Activated CD4-positive, alpha-beta T cell treated with anti-CD3 and anti-CD28 coated beads for 4 hours (primary cell): ENCODE measurements at regions not wholly inside any gene's neighbourhood (a gene's known extent, or its start where the extent isn't known, plus 50 kb on each side); places are given as distances from the start of the nearest gene placed in this dataset.

Source experiments
- DNase-seq, 2 donors: peaks; one replicate each; pipeline ENCODE4 v3.0.0-alpha.2; 2020

DNA sequence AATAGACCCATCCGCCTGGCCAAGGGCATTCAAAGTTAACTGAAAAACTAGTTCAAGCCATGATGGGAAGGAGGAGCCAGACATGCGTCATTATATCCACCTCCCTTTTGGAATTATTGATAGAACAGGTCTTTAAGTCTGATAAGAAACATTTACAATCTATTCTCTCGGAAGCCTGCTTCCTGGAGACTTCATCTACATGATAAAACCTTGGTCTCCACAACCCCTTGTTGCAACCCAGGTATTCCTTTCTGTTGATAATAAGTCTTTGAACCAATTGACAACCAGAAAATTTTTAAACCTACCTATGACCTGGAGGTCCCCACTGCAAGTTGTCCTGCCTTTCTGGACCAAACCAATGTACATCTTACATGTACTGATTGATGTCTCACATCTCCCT is 451.3 kb downstream of the NAF1 start:
- DNase-seq, result no peak

DNA sequence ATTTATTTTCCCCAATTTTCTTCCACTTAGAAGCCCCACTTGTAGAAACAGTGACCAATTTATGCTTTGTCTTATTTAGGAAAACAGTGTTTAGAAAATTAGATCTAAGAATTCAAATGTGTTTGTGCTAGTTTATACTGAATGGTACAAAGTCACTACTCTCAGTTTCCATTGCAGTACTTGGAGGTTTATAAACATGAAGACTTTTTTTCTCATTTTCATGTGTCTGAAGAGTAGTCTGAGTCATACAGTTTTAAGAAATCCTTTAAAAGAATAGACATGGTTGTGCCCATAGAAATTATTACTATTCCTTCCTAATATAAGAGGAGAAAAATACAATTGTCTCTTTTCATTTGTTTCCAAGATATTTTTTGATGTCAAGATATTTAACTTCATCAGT is 458.7 kb downstream of the NAF1 start:
- DNase-seq, result no peak

DNA sequence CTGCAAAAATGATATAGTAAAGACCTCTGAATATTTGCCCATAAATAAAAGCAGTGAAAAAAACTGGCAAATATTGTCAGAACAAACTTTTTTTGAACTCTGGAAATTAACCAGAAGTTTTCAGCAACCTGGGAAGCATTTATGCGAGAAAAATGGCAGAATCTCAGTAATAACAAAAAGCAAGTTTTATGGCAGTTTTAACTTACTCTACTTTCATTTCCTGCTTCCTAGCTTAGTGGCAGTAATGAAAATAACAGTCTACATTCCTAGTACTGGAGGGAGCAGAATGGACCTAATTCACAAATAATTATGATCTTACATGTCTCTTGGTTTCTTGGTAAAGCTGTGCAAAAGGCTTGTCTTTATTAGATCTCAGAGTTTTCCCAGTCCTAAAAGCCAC is 460.1 kb downstream of the NAF1 start:
- DNase-seq, result no peak

GRCh38 chr4:162706051-162706450 is 460.6 kb downstream of the NAF1 start:
- DNase-seq, result no peak

DNA sequence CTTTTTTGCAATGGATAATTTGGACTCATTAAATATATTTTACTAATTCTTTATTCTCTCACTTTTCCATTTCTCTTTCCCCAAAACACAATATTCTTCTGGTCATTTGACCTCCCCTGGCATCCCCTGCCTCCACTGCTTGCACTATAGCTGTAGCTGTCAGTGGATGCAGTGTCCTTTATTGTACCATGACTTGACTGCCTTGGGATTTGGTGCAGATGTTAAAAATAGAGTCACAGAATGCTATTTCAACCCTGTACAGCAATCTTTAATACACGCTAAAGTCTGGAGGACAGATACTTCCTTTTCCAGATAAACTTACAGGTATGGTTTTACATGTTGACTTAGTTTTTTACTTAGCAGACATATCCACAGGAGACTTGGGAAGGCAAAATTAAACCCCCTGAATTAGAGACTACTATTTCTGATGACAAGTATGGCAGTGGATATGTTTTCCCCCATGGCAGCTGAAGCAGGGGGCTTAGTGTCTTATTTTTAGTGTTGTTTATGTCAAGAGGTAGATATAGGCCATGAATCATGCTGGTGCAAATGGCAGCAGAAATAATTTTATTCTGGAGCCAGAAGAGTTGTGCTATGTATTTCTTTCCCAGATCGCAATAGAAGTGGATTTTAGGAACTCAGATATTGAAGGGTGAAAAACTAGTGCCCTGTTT is 461.4 kb downstream of the NAF1 start:
- no peak for DNase-seq

GRCh38 chr4:162700815-162701361 is 465.8 kb downstream of the NAF1 start:
- DNase-seq, result no peak

DNA sequence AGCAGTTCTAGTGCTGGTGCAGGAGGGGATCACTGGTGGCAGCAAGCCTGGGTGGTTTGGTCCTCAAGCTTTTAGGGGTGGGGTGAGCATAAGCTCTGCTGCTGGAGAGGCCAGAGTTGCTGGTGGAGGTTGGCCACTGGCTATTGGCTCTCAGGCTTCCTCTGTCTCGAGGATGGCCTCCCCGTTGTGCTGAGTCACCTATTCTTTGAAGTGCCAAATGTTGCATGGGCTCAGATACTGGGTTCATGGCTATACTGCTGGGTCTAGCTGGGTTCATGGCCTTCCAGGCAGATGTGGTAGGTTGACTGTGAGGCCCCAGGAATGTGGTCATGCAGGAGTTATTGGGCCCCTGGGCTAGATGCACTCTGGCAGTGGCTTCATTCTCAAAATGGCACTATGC is 466.3 kb downstream of the NAF1 start:
- DNase-seq, result no peak

GRCh38 chr4:162699629-162700028 is 467.1 kb downstream of the NAF1 start:
- DNase-seq, result no peak

- no peak for DNase-seq
These were observed 481.3 kb downstream of the NAF1 start for GRCh38 chr4:162685410-162685809.

DNA sequence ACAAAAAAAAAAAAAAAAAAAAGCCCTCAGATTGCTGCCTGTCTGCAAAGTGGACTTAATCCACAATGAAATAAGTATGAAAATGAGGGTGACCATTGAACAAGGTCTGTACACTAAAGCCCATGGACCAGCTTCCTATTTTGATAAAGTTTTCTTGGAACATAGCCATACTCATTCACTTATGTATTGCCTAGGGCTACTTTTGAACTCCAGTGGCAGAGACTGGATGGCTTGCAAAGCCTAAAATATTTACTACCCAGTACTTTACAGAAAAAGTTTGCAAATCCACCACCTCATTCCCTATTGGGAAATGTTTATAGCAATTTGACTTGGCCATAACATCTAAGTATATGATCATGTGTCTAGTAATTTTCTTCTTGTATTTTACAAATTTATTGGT is 481.7 kb downstream of the NAF1 start:
- DNase-seq, result no peak

DNA sequence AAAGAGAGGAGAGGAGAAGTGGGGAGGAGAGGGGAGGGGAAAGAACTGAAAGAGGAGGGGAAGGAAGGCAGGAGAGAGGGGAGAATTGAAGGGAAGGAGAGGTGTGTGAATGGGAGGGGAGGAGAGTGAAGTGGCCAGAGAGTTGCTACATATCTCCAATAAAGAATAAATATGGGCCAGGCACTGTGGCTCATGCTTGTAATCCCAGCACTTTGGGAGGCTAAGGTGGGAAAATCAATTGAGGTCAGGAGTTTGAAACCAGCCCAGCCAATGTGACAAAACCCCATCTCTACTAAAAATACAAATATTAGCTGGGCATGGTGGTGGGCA is 482.4 kb downstream of the NAF1 start:
- no peak for DNase-seq

- DNase-seq, result no peak
These were observed 482.9 kb downstream of the NAF1 start for GRCh38 chr4:162683659-162684370.

GRCh38 chr4:162682651-162683050 is 484.0 kb downstream of the NAF1 start:
- DNase-seq, result no peak

DNA sequence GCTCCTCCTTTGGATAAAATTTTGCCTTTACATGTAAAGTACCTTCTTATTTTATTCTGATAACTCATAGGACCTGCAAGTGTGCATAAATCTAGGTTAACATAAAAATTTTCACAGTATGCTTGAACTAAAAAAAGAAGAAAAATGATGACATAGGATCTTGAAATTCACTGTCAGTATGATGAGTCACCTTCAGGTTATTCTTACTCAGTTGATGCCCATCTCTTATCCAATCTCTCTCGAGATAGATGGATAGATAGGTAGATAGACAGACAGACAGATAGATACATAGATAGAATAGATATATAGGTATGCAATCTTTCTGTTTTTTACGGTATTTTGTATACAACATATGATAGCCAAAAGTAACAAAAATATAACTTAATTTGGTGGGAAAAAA is 485.5 kb downstream of the NAF1 start:
- no peak for DNase-seq

DNA sequence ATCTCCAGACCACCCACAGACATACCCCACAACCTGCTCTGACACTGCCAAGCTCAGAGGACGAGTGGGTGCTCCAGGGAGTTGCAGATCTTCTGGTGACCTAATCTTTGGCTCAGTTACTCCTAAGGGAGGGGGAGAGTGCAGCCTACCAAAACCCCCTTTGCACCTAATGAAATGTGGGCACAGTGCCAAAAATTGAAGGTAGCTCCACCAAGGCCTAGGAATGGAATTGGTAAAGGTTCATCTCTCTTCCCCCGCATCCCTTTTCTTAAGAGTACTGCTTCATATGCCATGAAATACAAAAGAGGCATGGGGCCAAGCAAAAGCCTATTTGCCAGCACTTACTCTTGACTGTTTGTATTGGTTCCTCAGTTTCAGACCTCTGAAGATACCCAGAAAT is 491.0 kb downstream of the NAF1 start:
- DNase-seq, result no peak

DNA sequence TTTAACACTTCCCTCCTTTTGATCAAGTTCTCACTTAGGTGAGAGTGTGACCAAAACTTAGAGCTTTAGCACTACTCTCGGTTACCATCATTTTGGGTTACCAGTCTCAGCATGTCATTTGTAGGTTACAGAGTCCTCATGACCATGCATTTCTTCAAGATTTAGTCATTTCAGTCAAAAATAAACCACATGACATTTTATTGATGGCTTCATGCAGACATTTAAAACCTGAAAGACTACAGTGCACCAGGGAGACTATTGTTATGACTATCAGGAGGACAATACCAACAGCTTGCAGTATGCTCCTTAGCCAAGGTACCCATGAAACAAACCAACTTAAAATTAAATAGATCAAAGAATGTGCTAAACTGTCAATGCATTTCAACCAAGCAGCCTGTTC is 498.1 kb upstream of the FSTL5 start:
- no peak for DNase-seq

GRCh38 chr4:162659716-162660115 is 495.9 kb upstream of the FSTL5 start:
- DNase-seq, result no peak

DNA sequence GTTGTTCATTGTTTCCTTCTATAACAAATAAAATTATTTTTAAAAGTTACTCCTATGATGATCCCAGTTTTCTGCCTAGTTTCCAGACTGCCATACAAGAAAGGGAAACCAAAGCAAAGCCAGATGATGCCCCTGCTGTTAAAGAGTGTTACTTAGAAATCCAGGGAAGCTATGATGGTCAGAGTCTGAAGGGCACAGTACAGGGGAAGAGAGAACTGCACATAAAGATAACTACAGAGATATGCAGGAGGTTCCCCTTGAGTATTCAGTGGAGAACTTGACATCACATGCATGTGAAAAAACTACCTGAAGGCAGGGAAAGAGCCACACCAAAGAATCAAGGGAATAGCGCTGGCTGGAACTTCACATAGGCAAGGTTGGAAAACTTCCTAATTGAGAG is 494.2 kb upstream of the FSTL5 start:
- DNase-seq, result no peak

GRCh38 chr4:162650166-162650565 is 486.4 kb upstream of the FSTL5 start:
- no peak for DNase-seq

DNA sequence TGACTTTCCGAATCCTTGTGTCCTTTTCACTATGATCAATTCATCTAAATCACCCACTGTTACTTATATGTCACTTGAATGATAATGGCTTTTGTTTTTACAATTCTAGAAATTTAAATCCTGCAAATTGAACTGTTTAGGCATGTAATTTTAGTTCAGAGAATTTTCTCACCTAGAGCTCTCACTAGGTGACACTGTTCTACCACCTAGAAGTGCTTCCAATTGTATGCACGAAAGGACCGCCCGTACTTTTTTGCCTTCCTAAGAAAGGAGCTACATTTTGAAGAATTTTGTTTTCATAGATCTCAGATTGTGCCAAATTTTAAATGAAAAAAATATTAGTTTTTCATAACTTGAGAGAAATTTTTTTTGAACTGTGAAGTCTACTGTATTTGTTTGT is 481.6 kb upstream of the FSTL5 start:
- DNase-seq, result no peak

DNA sequence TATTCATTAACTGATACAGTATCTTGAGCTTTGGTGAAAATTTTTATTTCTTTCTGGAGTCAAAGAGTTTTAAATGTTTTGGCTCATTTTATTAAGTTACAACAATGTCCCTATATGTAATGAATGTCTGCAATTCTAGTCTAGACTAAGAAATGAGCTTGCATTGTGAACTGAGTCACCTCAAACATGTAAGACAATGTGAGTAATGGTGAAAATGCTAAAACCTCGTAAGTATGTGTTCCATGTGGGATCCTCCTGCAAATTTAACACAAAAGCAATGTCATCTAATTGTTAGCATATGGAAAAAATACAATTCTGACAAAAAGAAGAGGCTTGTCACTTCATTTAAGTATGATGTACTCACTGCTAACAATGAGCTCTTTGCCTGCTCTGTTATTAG is 480.5 kb upstream of the FSTL5 start:
- no peak for DNase-seq

GRCh38 chr4:162640152-162640551 is 476.4 kb upstream of the FSTL5 start:
- DNase-seq, result no peak

- no peak for DNase-seq
These were observed 470.6 kb upstream of the FSTL5 start for GRCh38 chr4:162634390-162634789.

GRCh38 chr4:162622664-162623063 is 458.9 kb upstream of the FSTL5 start:
- DNase-seq, result no peak

- DNase-seq, result no peak
These were observed 446.3 kb upstream of the FSTL5 start for GRCh38 chr4:162610116-162610515.
